ENCODE measurements at regions not wholly inside any gene's neighbourhood (a gene's known extent, or its start where the extent isn't known, plus 50 kb on each side); places are given as distances from the start of the nearest gene placed in this dataset.
A peak's percentile ranks its signal among the peaks of the same experiment; 100 is the strongest.

DNA sequence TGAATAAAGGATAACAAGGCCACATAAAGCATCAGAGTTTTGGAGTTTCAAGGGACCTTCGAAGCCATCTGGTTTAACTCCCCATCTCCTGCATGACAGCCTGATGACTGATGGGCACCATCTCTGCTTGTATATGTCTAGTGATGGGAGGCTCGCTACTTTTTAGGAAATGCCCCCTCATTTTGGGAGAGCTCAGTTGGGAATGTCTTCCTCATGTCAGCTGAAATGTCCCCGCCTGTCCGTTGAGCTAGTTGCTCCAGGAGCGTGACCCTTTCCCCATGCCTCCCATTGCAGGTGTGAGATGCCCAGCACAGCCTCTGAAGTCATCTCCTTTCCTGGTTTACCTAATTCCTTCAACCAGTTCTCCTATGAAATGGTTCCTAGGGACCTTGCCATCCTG, 69.6 kb upstream of the CAPRIN2 start:
- no peak overlapping the region for H3K27ac ChIP-seq (ENCODE audit: low read depth, low read length)
- no peaks in the 10 kb centered on the region for H3K79me2 ChIP-seq (ENCODE audit: control insufficient read depth, low read length)
- H3K4me1 ChIP-seq (ENCODE audit: control insufficient read depth, low read length): peaks cover 13% of the 10 kb centered on the region
- no peak overlapping the region for H3K4me2 ChIP-seq (ENCODE audit: low read length)
- no peak overlapping the region for H3K4me3 ChIP-seq (ENCODE audit: low read length)
- H3K36me3 ChIP-seq (ENCODE audit: control insufficient read depth, low read length): no peaks in the 10 kb centered on the region
- H4K20me1 ChIP-seq (ENCODE audit: control insufficient read depth, insufficient read depth, low read depth, low read length): no peaks in the 10 kb centered on the region
- peaks cover 46% of the 10 kb centered on the region for H3K27me3 ChIP-seq (ENCODE audit: control insufficient read depth, low read length)
- no peaks in the 10 kb centered on the region for H3K9me2 ChIP-seq (replicated peaks; ENCODE audit: control insufficient read depth, low read length)
- H3F3A ChIP-seq (ENCODE audit: control insufficient read depth, insufficient read depth): no peaks in the 10 kb centered on the region
- TF ChIP-seq, protein P1, sequence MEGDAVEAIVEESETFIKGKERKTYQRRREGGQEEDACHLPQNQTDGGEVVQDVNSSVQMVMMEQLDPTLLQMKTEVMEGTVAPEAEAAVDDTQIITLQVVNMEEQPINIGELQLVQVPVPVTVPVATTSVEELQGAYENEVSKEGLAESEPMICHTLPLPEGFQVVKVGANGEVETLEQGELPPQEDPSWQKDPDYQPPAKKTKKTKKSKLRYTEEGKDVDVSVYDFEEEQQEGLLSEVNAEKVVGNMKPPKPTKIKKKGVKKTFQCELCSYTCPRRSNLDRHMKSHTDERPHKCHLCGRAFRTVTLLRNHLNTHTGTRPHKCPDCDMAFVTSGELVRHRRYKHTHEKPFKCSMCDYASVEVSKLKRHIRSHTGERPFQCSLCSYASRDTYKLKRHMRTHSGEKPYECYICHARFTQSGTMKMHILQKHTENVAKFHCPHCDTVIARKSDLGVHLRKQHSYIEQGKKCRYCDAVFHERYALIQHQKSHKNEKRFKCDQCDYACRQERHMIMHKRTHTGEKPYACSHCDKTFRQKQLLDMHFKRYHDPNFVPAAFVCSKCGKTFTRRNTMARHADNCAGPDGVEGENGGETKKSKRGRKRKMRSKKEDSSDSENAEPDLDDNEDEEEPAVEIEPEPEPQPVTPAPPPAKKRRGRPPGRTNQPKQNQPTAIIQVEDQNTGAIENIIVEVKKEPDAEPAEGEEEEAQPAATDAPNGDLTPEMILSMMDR (IDR thresholded peaks at IDR 0.05; ENCODE audit: low read depth, low read length, poor library complexity, severe bottlenecking): no peak
- no peak for TF ChIP-seq EZH2phosphoT487 (IDR thresholded peaks at IDR 0.05; ENCODE audit: borderline replicate concordance, low read length)
- no peaks in the 10 kb centered on the region for H3K9me3 ChIP-seq (ENCODE audit: control insufficient read depth, insufficient read depth, low read length)

DNA sequence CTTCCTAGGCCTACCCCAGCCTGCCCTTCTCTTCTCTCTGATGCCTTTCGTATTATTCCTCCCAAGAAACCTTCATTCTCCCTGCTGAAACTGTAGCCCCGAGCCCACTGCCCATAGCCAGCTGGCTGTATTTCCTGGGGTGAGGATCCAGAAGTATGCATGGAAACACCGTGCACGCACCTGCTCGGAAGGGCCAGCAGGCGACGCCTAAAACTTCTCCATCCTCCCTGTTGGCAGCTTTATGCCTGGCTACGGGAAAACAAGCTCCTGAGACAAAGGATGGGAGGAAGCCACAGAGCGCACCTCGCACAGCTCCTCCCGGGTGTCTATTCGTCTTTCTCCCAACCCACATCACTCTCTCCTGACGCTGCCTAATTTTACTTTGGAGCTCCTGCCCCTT, 69.0 kb upstream of the CAPRIN2 start:
- no peak overlapping the region; the same call in 1 of the 2 replicates for H3K4me3 ChIP-seq (ENCODE audit: low read length)
- no peak for TF ChIP-seq EZH2phosphoT487 (IDR thresholded peaks at IDR 0.05; ENCODE audit: borderline replicate concordance, low read length)
- TF ChIP-seq, protein P1 (IDR thresholded peaks at IDR 0.05; ENCODE audit: low read depth, low read length, poor library complexity, severe bottlenecking): no peak

DNA sequence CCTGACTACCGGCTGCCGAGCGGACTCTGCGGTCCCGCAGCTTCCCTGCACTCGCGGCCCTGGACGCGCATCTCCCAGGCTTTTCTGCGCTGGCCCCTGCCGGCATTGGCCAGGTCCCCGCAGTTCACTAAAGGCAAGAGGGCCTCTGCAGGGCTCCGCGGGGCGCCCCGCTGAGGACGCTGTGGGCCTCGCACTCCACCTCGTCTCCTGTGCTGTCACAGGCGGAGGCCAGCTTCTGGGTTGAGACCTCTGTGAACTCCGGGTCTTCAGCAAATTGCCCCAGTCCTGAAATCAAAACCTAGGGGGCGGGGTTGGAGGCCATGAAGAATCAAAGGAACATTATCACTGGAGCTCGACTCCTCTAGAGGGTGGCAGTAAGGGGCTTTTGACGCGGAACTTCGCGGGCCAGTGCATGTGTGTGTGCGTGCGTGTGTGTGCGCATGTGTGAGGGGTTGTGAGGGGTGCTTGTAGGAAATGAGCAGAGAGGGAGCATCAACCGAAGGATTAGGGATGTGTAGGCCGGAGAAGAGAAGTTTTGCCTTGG, 68.5 kb upstream of the CAPRIN2 start:
- Histone ChIP-seq H3K9me2 (replicated peaks; ENCODE audit: control insufficient read depth, low read length) (no peaks in the 10 kb centered on the region), H4K20me1 (ENCODE audit: control insufficient read depth, insufficient read depth, low read depth, low read length) (no peaks in the 10 kb centered on the region), H3K27me3 (ENCODE audit: control insufficient read depth, low read length) (peaks cover 47% of the 10 kb centered on the region), H3K4me2 (ENCODE audit: low read length) (peak overlapping the region; percentile 41), H3F3A (ENCODE audit: control insufficient read depth, insufficient read depth) (no peaks in the 10 kb centered on the region), H3K36me3 (ENCODE audit: control insufficient read depth, low read length) (no peaks in the 10 kb centered on the region), H3K4me3 (ENCODE audit: low read length) (peak overlapping the region; percentile 52), H3K4me1 (ENCODE audit: control insufficient read depth, low read length) (peaks cover 13% of the 10 kb centered on the region), H3K79me2 (ENCODE audit: control insufficient read depth, low read length) (no peaks in the 10 kb centered on the region), H3K27ac (ENCODE audit: low read depth, low read length) (no peak overlapping the region), H3K9me3 (ENCODE audit: control insufficient read depth, insufficient read depth, low read length) (no peaks in the 10 kb centered on the region)
- TF ChIP-seq, protein P1 (IDR thresholded peaks at IDR 0.05; ENCODE audit: low read depth, low read length, poor library complexity, severe bottlenecking): peak; percentile 35
- TF ChIP-seq EZH2phosphoT487 (IDR thresholded peaks at IDR 0.05; ENCODE audit: borderline replicate concordance, low read length): no peak

More for the DNA sequence above, 69.0 kb upstream of the CAPRIN2 start:
- no peak overlapping the region for H3K27ac ChIP-seq (ENCODE audit: low read depth, low read length)
- H3K9me3 ChIP-seq (ENCODE audit: control insufficient read depth, insufficient read depth, low read length): no peaks in the 10 kb centered on the region
- no peaks in the 10 kb centered on the region for H4K20me1 ChIP-seq (ENCODE audit: control insufficient read depth, insufficient read depth, low read depth, low read length)
- no peaks in the 10 kb centered on the region for H3K36me3 ChIP-seq (ENCODE audit: control insufficient read depth, low read length)
- peaks cover 47% of the 10 kb centered on the region for H3K27me3 ChIP-seq (ENCODE audit: control insufficient read depth, low read length)
- no peaks in the 10 kb centered on the region for H3F3A ChIP-seq (ENCODE audit: control insufficient read depth, insufficient read depth)
- no peaks in the 10 kb centered on the region for H3K79me2 ChIP-seq (ENCODE audit: control insufficient read depth, low read length)
- no peaks in the 10 kb centered on the region for H3K9me2 ChIP-seq (replicated peaks; ENCODE audit: control insufficient read depth, low read length)
- no peak overlapping the region; the same call in 1 of the 2 replicates for H3K4me2 ChIP-seq (ENCODE audit: low read length)
- H3K4me1 ChIP-seq (ENCODE audit: control insufficient read depth, low read length): peaks cover 13% of the 10 kb centered on the region
